22Rv1 (cell line): ENCODE measurements at regions not wholly inside any gene's neighbourhood (a gene's known extent, or its start where the extent isn't known, plus 50 kb on each side); places are given as distances from the start of the nearest gene placed in this dataset.

Experiments
- ZFX ChIP-seq: fragments of 450-650 bp; IDR thresholded peaks from 2 replicates; pipeline ENCODE4 v1.6.1; 2017; ENCODE audit warnings: antibody characterized with exemption, borderline replicate concordance
- TF ChIP-seq, protein P1 (sequence below): fragments of 450-650 bp; IDR thresholded peaks from 2 replicates; pipeline ENCODE4 v1.5.1; 2017; ENCODE audit warnings: mild to moderate bottlenecking

DNA sequence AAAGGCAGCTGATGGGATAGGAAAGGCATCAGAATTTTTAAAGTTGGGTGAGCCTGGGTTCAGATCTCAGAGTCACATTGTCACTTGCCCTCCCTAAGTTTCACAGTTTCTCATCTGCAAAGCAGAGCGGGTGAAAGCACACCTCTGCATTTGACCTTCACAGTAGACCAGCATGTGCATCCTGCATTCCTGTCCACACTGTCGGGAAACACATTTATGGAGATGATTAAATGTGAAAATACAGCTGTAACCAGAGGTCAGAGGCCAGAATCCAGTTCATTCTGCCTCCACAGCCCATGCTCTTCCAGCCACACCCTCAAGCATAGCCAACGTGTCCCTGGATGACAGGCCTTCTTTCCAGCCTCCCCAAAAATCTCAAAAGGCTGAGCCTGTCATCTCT is 392.0 kb upstream of the MYT1L start:
- TF ChIP-seq, protein P1, sequence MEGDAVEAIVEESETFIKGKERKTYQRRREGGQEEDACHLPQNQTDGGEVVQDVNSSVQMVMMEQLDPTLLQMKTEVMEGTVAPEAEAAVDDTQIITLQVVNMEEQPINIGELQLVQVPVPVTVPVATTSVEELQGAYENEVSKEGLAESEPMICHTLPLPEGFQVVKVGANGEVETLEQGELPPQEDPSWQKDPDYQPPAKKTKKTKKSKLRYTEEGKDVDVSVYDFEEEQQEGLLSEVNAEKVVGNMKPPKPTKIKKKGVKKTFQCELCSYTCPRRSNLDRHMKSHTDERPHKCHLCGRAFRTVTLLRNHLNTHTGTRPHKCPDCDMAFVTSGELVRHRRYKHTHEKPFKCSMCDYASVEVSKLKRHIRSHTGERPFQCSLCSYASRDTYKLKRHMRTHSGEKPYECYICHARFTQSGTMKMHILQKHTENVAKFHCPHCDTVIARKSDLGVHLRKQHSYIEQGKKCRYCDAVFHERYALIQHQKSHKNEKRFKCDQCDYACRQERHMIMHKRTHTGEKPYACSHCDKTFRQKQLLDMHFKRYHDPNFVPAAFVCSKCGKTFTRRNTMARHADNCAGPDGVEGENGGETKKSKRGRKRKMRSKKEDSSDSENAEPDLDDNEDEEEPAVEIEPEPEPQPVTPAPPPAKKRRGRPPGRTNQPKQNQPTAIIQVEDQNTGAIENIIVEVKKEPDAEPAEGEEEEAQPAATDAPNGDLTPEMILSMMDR: no peak
- no peak for TF ChIP-seq ZFX
